SU-DHL-6 (cell line): ENCODE measurements at regions not wholly inside any gene's neighbourhood (a gene's known extent, or its start where the extent isn't known, plus 50 kb on each side); places are given as distances from the start of the nearest gene placed in this dataset.

Experiments used
- H2AFZ ChIP-seq: fragments of 200-600 bp; sonication (generic); 2 replicates; pipeline ENCODE4 v1.6.1; 2014; ENCODE audit warnings: low read depth, mild to moderate bottlenecking, moderate library complexity, mixed read lengths, antibody characterized with exemption, low read length; ENCODE audit not compliant: severe bottlenecking
- H3F3A ChIP-seq: fragments of 200-600 bp; shearing (Covaris generic); 2 replicates; pipeline ENCODE4 v1.6.0; 2016; ENCODE audit warnings: antibody characterized with exemption, mild to moderate bottlenecking; ENCODE audit not compliant: insufficient read depth
- H3K27ac ChIP-seq: fragments of 200-600 bp; sonication (generic); 2 replicates; pipeline ENCODE4 v1.5.1; 2016; ENCODE audit warnings: low read depth, mild to moderate bottlenecking, low read length, moderate library complexity, mixed read lengths
- H3K27me3 ChIP-seq: fragments of 200-600 bp; sonication (generic), shearing (Covaris generic); 2 replicates; pipeline ENCODE4 v1.6.0; 2014; ENCODE audit warnings: mild to moderate bottlenecking, low read length
- H3K36me3 ChIP-seq: fragments of 200-600 bp; sonication (generic); 2 replicates; pipeline ENCODE4 v1.6.1; 2014; ENCODE audit warnings: mild to moderate bottlenecking, low read length, mixed read lengths
- H3K4me2 ChIP-seq: fragments of 300-600, 200-600 bp; shearing (Covaris generic), sonication (generic); 2 replicates; pipeline ENCODE4 v1.6.0; 2014; ENCODE audit warnings: low read length, low read depth, mild to moderate bottlenecking; ENCODE audit not compliant: poor library complexity, severe bottlenecking
- H3K4me3 ChIP-seq: fragments of 200-600 bp; sonication (generic); 2 replicates; pipeline ENCODE4 v1.5.1; 2014; ENCODE audit warnings: antibody characterized with exemption, low read length, mild to moderate bottlenecking, mixed read lengths; ENCODE audit not compliant: insufficient read depth, poor library complexity, severe bottlenecking
- H3K79me2 ChIP-seq: fragments of 200-600 bp; sonication (generic); 2 replicates; pipeline ENCODE4 v1.6.1; 2014; ENCODE audit warnings: mild to moderate bottlenecking, low read length, moderate library complexity; ENCODE audit not compliant: insufficient read depth
- H3K9ac ChIP-seq: fragments of 200-600 bp; sonication (generic); 2 replicates; pipeline ENCODE4 v1.7.0; 2014; ENCODE audit warnings: mild to moderate bottlenecking, low read length
- H3K9me2 ChIP-seq: fragments of 200-600 bp; sonication (generic); replicated peaks from 2 replicates; pipeline ENCODE4 v1.6.1; 2014; ENCODE audit warnings: low read length; ENCODE audit not compliant: insufficient read depth
- H3K9me3 ChIP-seq: fragments of 200-600 bp; sonication (generic); 2 replicates; pipeline ENCODE4 v1.6.1; 2014; ENCODE audit warnings: low read length, mixed read lengths; ENCODE audit not compliant: insufficient read depth
- H4K20me1 ChIP-seq: fragments of 200-600 bp; sonication (generic); 2 replicates; pipeline ENCODE4 v1.6.1; 2014; ENCODE audit warnings: low read depth, mild to moderate bottlenecking, antibody characterized with exemption, low read length, moderate library complexity, mixed read lengths
- CTCF ChIP-seq: fragments of 200-600 bp; sonication (generic); IDR thresholded peaks from one replicate; pipeline ENCODE4 v1.5.1; 2017; ENCODE audit warnings: antibody characterized with exemption, mild to moderate bottlenecking, low read length, moderate library complexity; ENCODE audit not compliant: insufficient read depth, poor library complexity, severe bottlenecking
- EZH2phosphoT487 ChIP-seq: fragments of 200-600 bp; sonication (generic), shearing (Covaris generic); conservative IDR thresholded peaks from 2 replicates; pipeline ENCODE4 v1.6.1; 2018; ENCODE audit warnings: mild to moderate bottlenecking, antibody characterized with exemption, low read length, moderate library complexity, mixed read lengths

- no peak overlapping the region for H3K27ac ChIP-seq
- H3F3A ChIP-seq, result no peaks in the 10 kb centered on the region
- no peak for TF ChIP-seq EZH2phosphoT487
- no peak for TF ChIP-seq CTCF
- no peaks in the 10 kb centered on the region for H3K27me3 ChIP-seq
- H3K9me2 ChIP-seq, result no peaks in the 10 kb centered on the region
- H3K4me3 ChIP-seq, result no peak overlapping the region
- H3K79me2 ChIP-seq, result no peaks in the 10 kb centered on the region
- no peaks in the 10 kb centered on the region for H3K36me3 ChIP-seq
- H3K9ac ChIP-seq, result no peak overlapping the region
- no peaks in the 10 kb centered on the region for H3K9me3 ChIP-seq
- no peaks in the 10 kb centered on the region for H4K20me1 ChIP-seq
- no peak overlapping the region for H3K4me2 ChIP-seq
- no peak overlapping the region for H2AFZ ChIP-seq
These were observed 153.7 kb upstream of the KCTD1 start for GRCh38 chr18:26702086-26702485.

GRCh38 chr18:26700728-26701127 is 152.4 kb upstream of the KCTD1 start:
- no peak overlapping the region for H3K27ac ChIP-seq
- no peak overlapping the region for H3K4me2 ChIP-seq
- no peaks in the 10 kb centered on the region for H3K9me3 ChIP-seq
- no peak overlapping the region for H3K4me3 ChIP-seq
- no peaks in the 10 kb centered on the region for H3K36me3 ChIP-seq
- H3K79me2 ChIP-seq, result no peaks in the 10 kb centered on the region
- H4K20me1 ChIP-seq, result no peaks in the 10 kb centered on the region
- H3F3A ChIP-seq, result no peaks in the 10 kb centered on the region
- H2AFZ ChIP-seq, result no peak overlapping the region
- H3K9ac ChIP-seq, result no peak overlapping the region
- H3K9me2 ChIP-seq, result no peaks in the 10 kb centered on the region
- H3K27me3 ChIP-seq, result no peaks in the 10 kb centered on the region
- no peak for TF ChIP-seq CTCF
- TF ChIP-seq EZH2phosphoT487, result no peak

GRCh38 chr18:26700201-26700600 is 151.8 kb upstream of the KCTD1 start:
- Histone ChIP-seq H3K27ac (no peak overlapping the region), H3K4me2 (no peak overlapping the region), H3K9me2 (no peaks in the 10 kb centered on the region), H3K27me3 (no peaks in the 10 kb centered on the region), H3K36me3 (no peaks in the 10 kb centered on the region), H3K9ac (no peak overlapping the region), H3K9me3 (no peaks in the 10 kb centered on the region), H3F3A (no peaks in the 10 kb centered on the region), H3K79me2 (no peaks in the 10 kb centered on the region), H4K20me1 (no peaks in the 10 kb centered on the region), H3K4me3 (no peak overlapping the region), H2AFZ (no peak overlapping the region)
- TF ChIP-seq CTCF, result no peak
- TF ChIP-seq EZH2phosphoT487, result no peak
